COLO668 (cell line): ENCODE measurements at regions not wholly inside any gene's neighbourhood (a gene's known extent, or its start where the extent isn't known, plus 50 kb on each side); places are given as distances from the start of the nearest gene placed in this dataset.
"Not testable (repeated sequence)": the region's sequence is repeated elsewhere in the genome, so short reads cannot be mapped to it uniquely, and the experiment has no call there.

Experiments
- DNase-seq: peaks from one replicate; lab custom pipeline; 2025; ENCODE audit not compliant: unreplicated experiment; lab: John Stamatoyannopoulos, UW

DNA sequence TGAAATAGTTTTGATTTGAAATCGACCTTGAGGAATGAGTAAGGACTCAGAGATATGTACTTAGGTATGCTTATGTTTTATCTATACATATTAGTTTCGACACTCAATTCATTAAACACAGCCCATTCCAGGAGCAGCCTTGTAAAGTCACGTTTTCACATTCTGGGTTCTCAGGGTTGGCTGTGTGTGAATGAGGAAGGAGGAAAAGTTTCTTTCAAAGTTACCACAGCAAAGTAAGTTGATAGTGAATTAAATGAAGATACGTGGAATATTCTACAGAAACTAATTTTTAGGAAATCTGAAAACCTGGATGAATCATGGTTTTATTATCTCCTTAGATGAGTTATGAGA is 133.5 kb downstream of the C3orf38 start:
- no peak for DNase-seq

DNA sequence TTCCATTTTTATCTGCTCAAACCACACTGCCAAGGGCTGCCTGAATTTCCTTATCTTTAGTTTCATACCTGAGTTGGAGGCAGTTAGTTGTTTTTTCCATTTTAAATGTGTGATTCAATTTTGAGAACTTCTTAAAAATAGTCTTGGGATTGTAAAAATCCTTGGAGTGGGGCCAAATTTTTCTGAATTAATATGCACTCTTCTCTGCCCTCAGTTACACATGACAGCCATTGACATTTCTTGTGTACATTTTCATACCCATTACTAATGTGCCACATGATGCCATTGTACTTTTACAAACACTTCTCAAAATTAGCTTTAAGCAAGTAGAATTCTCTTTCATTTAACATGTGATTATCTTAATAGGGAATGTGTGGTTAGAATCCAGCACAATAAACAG is 141.7 kb downstream of the C3orf38 start:
- DNase-seq: no peak

DNA sequence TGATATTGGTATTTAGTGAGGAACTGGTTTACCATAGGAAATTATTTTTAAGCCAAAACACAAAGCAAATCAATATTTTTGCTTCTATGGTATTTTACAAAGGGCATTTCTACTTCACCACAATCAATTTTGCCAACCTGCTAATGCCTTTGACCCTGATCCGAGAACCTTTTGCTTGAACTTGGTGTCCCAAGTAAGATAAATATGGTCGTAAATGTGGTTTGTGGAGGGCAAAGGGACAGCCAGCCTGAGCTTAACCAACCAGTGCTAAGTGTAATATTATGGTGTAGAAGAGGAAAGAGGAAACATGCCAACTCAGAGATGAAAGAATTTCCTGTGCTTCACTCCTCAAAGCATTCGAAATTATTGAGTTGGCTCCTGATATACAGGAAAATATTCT is 148.4 kb downstream of the C3orf38 start:
- DNase-seq: no peak

DNA sequence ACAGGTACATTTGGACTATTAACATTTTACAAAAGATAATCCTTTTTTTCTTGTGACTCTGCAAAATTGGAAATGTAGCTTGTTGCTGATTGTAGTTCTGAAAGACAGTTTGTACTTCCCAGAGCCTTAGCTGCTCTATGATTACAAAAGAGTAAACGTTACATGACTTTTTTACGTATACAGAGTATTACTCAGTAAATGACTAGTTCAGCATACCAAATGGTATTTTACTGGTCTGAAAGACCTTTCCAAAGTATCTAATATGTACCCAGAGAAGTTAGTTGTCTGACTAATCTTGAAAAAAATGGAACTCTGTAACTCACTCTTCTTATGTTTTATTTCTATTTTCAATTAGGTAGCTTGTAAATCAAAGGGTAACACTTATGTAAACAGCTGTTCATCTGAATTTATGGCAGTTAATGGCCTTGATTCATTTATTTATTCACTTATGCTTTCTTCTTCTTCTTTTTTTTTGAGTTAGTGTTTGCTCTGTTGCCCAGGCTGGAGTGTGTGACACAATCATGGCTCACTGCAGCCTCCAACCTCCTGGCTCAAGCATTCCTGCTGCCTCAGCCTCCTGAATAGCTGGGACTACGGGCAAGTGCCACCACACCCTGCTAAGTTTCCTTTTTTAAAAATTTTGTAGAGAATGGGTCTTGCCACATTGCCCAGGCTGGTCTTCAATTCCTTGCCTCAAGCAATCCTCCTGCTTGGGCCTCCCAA is 151.7 kb downstream of the C3orf38 start:
- DNase-seq: no peak

DNA sequence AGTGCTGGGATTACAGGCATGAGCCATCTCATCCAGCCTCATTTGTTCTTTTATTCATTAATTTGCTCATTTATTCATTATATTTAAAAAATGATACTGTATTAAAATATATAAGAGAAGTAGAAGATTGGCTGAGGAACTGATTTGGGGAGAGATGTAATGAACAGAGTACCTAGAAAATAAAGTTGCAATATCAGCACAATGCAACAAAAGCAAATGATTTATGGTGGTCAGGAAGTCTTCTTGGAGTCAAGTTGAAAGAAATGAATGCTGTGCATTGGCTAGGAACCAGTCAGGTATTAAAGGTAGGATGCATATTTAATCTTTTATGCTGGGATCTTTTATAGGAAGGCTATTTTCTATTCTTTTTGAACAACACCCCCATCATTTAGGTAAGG is 152.2 kb downstream of the C3orf38 start:
- no peak for DNase-seq

DNA sequence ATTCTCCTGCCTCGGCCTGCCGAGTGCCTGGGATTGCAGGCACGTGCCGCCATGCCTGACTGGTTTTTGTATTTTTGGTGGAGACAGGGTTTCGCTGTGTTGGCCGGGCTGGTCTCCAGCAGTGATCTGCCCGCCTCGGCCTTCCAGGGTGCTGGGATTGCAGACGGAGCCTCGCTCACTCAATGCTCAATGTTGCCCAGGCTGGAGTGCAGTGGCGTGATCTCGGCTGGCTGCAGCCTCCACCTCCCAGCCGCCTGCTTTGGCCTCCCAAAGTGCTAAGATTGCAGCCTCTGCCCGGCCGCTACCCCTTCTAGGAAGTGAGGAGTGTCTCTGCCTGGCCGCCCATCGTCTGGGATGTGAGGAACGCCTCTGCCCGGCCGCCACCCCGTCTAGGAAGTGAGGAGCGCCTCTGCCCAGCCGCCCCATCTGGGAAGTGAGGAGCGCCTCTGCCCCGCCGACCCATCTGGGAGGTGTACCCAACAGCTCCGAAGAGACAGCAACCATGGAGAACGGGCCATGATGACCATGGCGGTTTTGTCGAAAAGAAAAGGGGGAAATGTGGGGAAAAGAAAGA is 153.7 kb downstream of the C3orf38 start:
- not testable (repeated sequence) for DNase-seq

DNA sequence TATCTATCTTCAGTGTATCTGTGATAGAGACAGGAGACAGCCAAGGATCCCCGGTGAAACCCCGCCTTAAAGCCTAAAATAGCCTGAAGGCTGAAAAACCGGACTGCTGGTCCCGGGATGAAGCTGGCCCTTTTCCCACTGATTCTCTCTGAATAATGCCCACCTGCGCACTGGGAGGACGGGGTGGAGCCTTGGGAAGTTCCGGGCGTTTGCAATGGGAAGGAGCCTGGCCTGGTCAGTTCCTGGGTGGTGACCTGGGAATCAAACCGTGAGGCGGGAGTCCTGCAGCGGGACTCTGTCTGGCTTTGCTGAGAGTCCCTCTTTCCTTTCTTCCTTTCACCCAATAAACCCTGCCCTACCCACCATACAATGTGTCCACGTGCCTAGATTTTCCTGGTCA is 157.9 kb downstream of the C3orf38 start:
- no peak for DNase-seq

DNA sequence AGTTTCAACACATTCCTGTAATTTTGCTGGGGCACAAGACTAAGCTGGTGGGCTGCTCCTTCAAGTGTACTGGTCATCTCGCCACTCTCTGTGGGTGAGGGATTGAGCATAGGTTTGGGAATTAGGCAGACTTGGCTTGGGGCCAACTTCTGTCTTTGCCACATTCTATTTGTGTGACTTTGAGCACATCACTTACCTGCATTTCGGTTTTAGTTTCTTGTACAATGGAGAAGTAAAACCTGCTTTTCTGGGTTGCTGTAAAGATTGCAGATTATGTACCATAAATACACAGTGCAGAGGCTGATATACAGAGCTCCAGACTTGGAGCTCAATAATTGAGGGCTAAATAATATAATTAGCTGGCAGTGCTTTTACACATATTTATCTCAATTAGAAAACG is 162.1 kb downstream of the C3orf38 start:
- no peak for DNase-seq

DNA sequence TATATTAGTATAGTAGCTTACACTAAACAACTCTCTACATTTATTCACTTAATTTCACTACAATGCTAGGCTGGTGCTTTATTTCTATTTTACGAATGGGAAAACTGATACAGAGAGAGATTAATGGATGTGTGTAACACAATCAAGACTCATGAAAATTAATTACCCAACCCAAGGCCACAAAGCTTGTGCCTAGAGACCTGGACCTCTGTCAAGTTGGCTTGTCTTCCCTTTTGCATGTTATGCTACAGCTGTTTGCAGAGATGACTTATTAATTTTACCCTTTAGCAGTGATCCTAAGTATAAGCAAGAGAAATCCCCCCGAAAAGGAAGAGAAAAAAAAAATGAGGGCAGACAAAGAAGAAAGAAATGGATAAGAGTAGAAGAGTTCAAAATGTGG is 162.5 kb downstream of the C3orf38 start:
- DNase-seq: no peak

DNA sequence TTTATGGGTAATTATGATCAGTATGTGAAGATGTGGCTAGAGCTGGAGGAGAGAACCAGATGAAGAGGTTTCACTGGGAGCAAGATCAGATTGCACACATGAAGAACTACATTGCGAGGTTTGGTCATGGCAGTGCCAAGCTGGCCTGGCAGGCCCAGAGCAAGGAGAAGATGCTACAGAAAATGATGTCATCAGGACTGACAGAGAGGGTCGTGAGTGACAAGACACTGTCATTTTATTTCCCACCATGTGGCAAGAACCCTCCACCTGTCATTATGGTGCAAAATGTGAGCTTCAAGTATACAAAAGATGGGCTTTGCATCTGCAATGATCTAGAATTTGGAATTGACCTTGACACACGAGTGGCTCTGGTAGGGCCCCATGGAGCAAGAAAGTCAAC is 168.3 kb downstream of the C3orf38 start:
- DNase-seq: no peak

DNA sequence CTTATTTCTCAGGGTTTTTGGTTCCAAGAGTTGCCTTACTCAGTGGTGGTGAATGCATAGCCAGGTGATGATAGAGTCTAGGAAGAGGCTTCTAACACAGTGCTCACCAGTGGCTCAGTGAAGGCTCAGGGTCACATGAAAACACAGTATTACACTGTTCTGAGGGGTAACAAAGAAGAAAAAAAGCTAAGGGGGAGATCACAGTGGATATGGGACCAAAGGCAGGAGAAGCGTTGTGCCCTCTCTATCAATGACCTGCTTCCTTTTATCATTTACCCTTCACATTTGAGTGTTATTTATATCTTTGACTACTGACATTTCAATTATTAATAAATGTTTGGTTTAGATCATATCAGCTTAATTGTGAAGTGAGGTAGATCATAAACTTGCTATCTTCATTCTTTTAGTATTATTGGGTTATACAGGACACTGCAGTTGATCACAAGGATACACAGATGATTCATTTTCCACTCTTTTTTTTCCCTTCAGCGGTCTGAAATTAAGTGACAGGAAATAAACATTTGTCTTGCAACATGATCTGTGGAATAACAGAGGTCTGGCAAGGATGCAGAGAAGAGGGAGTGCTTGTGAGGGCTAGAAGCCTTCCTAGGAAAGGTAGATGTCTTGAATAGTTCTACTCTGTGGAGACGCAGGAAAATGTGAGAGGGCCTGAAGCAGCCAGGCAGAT is 171.7 kb downstream of the C3orf38 start:
- no peak for DNase-seq

DNA sequence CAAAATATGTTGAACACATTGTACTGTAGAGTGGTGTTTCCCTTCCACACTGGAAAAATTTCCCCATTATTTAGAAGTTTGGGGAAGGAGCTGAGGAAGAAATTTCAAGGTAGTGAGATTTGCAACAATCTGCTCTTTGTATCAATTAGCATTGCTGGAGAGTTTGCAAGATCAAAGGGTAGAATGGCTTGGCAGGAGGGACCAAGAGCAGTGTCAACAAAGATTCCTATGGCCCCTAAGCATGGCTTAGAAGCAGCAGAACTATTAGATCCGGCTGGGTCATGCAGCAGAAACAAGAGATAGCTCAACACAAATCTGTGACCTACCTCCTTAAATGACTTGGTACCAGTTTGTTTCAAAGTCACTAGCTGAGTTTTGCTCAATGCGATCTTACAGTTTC is 175.0 kb downstream of the C3orf38 start:
- no peak for DNase-seq

DNA sequence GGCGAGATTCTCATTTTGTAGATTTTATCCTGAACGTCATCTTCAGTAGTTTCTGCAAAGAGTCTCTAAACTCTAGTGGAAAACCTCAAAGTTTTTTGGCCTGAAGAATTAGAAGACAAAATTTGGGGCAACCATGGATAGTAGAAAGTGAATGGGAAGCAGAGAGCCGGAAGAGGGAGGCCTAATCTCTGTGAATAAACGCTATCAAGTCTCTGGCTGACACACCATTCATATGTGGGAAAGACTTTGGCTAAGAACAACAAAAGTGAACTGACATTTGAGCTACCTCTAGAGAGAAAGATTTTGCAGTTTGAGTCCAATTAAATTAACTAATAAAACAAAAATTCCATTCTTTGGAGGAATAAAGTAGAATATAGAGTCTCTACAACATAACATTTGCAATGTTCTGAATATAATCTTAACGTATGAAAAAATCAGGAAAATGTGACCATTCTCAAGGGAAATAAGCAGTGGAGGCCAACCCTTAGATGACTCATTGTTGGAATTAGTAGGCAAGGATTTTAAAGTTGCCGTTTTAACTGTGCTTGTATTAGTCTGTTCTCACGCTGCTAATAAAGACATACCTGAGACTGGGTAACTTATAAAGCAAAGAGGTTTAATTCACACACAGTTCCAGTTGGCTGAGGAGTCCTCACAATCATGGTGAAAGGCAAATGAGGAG is 184.6 kb downstream of the C3orf38 start:
- DNase-seq: no peak

DNA sequence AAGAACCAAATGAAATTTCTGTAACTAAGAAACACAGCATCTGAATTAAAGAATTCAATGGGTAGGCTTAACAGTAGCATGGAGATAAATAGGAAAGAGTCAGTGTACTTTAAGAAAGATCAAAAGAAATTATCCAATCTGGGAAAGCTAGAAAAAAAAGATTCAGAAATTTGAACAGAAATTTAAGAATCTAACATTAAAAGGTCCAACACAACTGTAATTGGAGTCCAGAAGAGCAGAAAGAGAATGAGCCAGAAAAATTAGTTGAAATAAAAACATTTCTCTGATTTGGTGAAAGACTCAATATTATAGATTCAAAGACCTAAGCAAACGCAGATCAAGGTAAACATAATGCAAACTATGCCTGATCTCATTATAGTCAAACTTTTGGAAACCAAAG is 187.1 kb downstream of the C3orf38 start:
- no peak for DNase-seq

DNA sequence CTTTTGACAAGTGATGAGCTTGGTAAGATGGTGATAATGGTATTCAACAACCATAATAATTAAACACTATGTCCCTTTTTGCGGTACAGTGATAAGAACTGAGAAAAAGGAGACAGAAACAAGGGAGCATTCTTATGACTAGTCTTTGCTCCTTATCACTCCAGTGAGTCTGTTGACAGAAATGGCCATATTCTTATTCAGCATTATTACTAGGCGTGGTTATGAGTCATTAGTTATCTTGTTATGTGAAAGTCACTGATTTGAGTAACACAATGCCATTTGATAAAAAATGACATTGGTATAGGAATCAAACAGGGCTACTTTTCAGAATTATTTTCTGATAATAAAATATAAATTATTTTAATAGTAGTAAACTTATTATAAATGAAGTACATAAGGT is 193.5 kb downstream of the C3orf38 start:
- no peak for DNase-seq

DNA sequence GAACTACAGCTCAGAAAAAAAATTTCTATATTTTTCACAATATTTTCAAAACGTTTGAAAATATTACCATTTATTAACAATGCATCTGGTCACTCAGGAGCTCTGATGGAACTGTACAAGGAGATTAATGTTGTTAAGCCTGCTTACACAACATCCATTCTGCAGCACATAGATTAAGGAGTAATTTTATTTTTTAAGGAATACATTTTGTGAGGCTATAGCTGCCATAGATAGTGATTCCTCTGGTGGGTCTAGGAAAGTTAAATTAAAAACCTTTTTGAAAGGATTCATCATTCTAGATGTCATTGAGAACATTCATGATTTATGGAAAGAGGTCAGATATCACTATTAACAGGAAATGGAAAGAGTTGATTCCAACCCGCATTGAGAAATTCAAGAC is 196.9 kb downstream of the C3orf38 start:
- no peak for DNase-seq

DNA sequence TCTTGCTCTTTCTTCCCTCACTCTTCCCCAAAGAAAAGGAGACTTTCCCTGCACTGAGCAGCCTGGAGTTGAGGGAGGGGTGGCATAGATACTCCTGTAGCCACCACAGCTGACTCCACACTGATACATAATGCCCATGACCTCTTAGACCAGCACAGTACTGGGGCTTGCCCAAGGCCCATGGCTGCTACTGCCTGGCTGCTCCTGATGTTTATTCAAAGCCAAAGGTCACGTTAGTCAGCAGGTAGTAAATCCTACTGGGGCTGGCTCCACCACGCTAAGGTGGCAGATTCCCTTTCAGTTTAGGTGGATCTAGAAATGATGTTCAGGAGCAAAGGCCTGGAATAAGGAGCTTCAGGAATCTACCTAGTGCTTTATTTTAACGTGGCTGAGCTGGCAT is 212.7 kb downstream of the C3orf38 start:
- DNase-seq: no peak

DNA sequence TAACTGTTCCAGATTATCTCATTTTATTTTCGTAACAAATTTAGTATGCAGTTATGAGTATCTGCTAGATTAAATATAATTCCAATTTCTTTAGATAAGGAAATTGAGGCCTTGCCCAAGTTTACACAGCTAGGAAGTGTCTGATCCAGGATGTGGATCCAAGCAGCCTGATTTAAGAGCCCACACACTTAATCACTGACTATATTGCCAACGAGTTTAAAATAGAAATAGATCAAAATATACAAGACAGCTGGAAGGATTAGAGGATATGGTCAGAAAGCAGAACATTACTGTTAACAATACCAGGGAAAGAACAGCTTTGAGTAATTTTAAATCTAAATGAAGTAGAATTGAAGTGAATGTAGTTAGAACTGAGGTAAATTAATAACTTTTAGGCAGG is 215.2 kb downstream of the C3orf38 start:
- DNase-seq: no peak

DNA sequence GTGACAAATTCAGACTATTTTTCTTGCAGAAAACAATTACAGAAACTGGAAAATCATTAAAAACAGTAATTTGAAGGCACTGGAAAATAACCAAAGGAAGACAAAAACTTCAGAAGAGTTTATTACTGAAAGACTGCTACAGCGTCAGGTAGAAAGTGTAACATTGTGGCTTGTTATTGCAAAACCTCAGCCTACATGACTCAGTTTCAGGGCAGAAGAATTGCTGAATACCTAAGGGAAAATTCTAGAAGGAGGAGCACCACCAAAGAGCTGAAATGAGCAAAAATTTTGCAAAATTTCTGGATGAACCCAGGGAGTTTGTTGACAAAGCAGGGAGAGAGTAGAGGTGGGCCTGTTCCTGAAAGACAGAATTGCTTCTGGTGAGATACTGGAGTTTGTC is 219.6 kb downstream of the C3orf38 start:
- no peak for DNase-seq

DNA sequence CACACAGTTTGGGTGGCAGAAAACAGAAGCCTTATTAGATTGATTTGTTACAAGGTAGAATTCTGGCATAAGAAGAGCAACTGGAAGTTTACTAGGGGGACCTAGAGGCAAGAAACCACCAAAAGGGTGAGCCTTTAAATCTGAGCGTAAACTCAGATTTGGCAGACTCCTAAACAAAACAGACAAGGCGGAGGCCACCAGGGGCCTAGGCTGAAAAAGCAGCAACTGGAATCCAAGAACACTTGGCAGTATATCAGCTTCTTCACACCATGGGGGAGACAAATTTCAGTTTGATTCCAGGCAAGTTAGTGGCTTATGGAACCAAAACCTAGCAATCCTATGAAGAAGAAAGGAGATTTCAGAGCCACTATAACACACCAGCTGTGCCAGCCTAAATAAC is 220.0 kb downstream of the C3orf38 start:
- no peak for DNase-seq

DNA sequence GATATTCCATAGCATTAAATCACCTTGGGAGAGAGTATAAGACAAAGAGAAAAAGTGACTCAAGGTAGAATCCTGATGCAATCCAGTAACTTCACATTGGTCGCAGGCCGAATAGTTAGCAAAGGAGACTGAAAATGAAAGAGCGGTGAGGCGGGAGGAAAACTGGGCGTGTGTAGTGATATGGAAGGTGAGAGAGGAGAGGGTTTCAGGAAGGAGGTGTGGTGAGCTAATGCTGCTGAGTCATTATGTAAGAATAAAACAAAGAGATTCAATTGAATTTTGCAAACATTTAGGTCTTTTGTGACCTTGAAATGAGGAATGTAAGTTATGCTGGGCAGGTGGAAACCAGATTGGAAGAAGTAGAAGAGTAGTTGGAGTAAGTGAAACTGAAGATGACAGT is 235.3 kb downstream of the C3orf38 start:
- no peak for DNase-seq

DNA sequence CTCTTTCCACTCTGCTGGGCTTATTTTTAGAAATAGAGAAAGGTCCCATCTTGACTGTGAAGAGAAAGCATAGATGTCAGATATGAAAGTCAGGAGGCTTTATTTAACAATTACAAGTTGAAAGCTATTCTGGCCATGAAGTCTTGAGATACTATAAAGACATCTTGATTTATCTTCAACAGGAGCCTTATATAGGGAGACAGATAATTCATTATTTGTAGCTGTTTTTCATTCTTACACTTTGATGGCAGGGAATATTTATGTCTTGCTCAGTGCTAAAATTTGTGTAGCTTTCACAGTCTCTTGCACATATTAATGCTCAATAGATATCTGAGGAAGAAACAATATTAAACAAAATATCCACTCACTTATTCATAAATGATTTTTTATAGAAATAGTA is 248.8 kb downstream of the C3orf38 start:
- no peak for DNase-seq
